ENCODE measurements at regions not wholly inside any gene's neighbourhood (a gene's known extent, or its start where the extent isn't known, plus 50 kb on each side); places are given as distances from the start of the nearest gene placed in this dataset.

DNA sequence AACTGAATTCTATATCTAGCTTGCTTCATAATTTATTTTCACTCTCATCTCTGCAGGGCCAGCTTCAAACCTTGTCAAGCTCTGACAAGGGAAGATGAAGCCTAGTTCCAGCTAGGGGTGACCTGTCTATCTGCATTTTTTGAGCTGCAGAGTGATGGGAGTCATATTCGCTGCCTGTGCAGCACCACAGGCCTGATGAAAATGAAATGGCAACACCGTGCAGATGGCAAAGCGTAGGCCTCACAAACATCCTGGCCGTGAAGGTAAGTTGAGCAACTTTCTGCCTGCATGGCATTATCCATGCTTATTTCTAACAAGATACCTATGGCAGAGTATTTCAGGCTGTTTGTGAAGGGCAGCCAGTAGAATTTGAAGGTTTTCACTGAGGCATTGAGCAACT lies 86.4 kb upstream of the C1QTNF9B start:
- no peak for DNase-seq (ENCODE audit: low read depth)

DNA sequence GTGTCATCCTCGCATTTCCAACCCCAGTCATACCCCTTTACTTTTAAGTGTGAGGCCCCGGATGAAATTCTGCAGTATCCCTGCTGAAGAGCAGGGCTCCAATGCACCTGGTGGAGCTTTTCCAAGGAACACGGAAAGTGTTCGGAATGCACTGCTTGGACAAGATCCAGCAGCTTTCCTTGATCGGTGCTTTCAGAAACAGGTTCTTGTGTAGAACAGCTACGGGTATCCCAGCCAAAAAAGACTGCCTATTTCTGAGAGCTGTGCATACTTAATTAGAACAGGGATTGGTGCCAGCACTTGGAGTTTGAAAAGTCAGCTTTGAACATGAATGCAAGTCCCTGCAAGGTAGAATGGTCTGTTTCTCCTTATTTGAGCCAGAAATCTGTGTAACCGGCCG lies 87.2 kb upstream of the C1QTNF9B start:
- DNase-seq (ENCODE audit: low read depth), result no peak

DNA sequence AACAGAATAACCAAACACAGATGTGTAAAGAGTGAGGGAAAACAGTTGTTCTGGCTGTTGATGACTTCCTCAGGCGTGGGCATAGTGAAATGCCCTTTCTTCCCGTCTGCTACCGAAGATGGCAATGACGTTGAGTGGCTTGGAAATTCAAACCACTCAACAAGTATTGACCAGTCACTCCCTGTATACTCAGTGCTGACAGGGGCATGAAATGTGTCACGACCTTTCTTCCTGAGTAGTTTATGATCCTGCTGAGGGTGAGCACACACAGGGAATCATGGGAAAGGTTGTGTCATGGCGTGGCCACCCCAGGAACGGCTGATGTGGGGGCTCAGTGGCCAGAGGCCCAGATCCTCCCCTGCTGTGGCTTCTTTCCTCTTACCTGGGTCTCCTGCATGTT lies 87.8 kb upstream of the C1QTNF9B start:
- no peak for DNase-seq (ENCODE audit: low read depth)

DNA sequence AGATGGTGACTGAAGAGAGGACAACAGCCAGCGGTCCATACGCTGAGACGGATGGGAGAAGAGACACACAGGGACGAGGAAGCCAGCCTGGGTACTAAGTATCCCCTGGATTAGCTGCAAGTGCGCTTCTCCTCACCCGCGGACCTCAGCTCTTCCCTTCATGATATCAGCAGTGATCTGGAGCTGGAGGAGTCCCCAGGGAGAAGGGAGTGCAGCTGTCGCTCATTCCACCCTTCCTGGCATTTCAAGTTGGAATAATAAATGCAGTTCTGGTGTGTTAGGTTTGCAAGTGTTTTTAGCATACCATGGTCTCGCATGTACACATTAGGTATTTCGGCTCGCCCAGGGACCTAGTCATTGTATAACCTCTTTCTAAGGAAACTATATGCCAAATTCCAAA lies 88.5 kb upstream of the C1QTNF9B start:
- DNase-seq (ENCODE audit: low read depth), result no peak

DNA sequence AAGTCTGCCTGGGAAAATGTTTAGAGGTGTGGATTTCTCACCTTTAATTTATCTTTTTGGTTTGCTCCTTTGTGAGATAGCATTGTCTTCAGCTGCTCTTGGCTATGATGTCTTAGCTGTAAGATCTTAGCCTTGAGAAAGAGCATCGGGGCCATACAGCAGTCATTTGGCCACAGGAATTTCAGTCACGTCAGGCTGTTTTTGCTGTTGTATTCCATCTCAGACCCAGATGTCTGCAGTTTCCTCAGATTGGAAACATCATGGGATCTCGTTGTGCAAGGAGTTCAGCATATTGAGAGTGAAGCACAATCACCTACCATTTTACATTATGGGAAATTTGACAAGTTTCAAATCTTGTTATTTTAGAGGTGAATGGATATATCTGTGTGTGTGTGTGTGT lies 89.3 kb upstream of the C1QTNF9B start:
- no peak for DNase-seq (ENCODE audit: low read depth)

DNA sequence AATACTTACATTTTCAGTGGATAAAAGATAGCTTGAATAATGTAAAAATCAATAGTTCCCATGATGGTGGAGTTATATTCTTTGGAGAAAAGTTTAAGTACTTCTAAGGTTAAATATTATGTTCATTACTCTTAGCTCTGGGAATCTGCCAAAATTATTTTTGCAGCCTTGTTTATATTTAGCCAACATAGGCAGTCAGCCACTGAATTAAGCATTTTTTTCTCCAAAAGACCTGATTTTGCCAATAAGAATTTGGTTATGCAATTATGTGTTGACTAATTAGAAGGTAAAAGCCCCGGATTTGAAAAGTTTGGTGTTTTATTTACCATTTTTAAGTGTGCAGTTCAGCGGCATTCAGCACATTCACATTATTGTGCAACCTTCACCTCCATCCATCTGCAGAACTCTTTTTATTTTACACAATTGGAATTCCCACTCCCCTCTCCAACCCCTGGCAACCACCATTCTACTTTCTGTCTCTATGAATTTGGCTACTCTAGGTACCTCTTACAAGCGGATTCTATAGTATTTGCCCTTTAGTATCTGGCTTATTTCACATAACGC lies 90.1 kb upstream of the C1QTNF9B start:
- DNase-seq (ENCODE audit: low read depth), result no peak

DNA sequence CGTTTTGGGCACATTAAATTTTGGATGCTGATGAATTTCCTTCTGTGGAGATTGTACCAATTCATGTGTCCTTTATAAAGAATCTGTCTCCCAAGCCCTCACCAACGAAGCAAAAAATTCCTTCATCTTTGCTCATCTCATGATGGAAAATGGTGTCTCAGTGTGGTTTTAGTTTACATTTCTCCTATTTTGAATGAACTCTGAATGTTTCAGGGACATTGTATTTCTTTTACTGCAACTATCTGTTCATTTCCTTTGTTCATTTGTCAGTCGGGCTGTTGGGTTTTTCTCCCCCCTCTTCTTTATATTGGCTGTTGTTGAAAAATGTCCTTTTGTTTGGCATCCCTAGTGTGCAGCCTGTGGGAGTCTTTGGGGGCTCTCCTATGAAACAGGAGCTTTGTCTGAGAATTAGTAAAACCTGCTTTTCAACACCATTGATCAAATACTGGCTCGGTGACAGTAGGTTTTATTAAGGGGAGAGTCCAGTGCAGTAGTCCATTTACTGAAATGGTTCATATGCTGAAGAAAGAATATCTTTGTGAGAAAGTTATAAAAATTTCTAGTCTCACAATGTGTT lies 91.3 kb upstream of the C1QTNF9B start:
- DNase-seq (ENCODE audit: low read depth), result no peak

DNA sequence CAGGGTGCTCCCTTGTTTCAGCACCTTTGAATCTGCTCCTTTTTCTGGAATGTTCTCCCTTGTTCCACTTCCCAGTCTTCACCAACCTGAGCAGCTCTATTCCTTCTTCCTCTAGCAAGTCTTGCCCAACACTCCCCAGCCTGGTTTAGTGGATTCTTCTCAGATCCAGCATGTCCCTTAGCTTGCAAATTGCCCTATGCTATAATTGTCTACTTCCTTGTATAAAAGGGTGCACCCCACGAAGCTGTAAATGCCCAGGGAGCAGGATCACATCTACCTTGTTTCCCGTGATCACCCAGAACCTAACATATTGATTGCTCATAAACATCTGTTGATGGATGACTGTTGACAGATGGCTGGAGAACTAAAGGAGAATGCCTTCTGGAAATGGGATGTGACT lies 93.2 kb upstream of the C1QTNF9B start:
- no peak for DNase-seq (ENCODE audit: low read depth)

DNA sequence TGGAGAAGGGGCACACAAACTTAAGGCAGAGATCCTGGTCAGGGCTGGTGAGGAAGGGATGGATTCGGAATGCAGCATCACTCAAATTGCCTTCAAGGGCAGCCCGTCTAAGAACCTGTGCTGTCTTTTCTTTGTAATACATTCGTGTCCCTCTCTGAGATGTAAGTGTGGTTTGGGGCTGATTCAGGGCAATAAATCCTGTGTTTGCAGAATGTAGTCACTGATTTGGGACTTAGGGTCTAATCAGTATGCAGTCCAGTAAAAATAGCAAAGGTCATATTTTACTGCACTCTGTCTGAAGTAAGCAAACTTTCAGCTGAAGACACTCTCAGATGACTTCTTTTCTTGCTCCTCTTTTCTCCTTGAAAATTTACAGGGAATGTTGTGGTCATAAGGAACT lies 93.8 kb upstream of the C1QTNF9B start:
- DNase-seq (ENCODE audit: low read depth), result no peak

DNA sequence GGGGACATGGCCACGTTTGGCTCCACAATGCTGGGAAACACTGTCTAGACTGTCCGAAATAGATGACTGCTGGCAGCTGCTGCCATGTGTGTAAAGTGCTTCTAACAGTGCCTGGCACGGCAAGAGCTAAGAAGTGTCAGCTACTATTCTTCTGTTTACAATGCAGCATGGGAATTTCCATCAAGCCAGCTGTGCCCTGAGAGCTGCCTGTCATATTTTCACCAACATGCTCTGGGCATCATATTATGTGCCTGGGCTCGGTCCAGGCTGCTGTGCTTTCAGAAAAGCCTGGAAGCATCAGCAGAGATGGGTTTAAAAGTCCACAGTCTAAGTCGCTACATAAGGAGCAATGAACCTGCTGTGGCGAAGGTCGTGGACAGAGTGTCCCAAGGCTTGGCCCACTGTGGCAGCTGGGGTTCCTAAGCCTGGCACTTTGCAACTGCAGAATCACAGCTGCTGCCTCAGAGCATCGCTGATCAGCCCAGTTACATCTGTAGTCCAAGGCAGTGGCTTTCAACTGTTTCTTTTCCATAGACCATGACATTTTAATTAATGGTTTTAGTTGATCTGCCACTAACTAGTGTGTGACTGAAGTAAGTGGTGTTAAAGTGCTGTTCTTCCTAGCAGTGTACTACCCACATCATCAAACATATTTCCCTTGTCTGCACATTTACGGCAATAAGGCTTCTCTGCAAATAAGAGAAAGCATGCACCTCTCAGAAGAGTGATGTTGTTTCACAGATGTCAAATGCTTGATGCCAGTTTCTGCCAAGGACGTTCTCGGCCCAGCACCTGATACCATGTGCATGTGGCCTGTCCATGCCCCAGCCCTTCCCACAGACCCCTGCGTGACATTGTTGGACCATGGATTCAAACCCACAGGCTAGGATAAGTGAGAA lies 95.7 kb upstream of the C1QTNF9B start:
- DNase-seq (ENCODE audit: low read depth), result no peak

DNA sequence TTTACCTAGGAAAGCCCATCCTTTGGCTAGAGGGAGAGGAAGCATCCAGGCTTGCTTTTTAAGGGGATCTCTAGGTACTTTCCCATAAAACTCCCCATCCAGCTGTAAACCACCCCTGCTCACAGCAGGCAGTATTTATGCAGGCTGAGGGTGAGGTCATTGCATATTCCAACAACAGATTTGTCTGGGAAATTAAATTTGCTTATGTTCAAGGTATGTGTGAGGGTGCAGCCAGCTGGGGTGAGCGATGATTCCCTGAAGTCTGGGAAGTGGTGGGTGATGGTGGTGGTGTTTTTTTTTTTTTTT lies 96.3 kb upstream of the C1QTNF9B start:
- peak; percentile 30 for DNase-seq (ENCODE audit: low read depth)

DNA sequence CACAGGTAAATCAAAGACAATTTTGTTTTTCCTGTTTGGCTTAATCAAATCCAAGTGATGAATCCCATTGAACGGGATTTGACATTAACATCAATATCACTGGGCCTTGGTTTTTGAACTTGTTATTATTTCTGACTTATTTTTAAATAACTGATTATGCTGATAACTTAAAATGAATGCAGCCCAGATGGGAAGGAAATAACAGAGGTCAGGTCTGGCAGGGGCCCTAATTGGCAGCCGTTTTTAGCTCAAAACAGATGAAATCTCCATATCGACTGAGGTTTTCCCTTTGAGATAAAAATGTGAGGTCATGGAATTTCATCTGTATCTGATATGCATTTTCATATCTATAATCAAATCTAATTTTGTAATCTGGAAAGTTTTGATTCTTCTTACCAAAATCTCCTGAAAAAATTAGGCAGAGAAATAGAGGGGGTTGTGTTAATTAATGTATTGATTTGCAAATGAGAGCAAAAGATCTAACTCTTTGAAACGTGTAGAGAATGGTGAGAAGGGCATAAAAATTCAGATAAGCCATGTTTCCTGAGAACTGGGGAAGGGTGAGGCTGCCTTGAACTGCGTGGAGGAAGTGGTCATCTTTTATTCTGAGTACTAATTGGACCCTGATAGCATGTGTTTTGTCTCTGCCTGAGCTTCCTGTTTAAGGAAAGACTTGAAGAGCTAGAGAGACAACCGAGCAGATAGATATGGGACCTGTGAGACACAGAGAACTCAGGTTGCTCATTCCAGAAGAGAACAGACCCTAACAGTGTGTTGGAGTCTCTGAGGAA lies 98.2 kb upstream of the C1QTNF9B start:
- DNase-seq (ENCODE audit: low read depth), result no peak

DNA sequence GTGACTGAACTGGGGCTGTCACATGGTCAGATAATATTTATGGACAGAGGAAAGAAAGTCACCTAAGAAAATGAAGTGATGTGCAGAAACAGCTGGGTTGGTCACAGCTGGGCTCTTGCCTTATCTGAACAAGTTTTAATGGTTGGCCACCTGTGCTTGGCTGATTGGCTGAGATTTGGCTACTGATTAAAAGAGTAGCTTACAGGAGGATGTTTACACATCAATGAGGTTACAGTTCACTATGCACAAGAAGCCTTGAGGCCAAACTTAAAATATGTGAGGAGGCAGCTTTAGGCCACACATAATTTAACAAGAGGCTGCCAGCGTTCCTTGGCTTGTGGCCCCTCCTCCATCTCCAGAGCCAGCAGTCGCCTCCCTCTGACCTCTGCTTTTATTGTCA lies 99.2 kb upstream of the C1QTNF9B start:
- no peak for DNase-seq (ENCODE audit: low read depth)

DNA sequence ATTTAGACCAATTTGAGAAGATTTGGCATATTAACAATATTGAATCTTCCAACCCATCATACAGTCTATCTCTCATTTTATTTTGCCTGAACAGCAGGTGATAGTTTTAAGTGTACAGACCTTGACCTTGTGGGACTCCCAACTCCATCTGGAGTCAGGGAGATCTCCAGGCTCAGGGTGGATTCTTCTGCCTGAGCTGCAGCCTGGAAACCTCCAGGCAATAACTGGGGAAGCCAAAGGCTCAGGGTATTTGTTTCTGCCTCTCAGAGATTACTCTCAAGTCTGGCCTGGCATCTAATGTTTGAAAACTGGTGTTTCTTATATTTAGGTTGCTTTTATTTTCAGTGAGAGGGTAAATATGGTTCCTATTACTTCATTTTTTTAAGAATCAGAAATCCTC lies 102.1 kb upstream of the C1QTNF9B start:
- DNase-seq (ENCODE audit: low read depth), result no peak

DNA sequence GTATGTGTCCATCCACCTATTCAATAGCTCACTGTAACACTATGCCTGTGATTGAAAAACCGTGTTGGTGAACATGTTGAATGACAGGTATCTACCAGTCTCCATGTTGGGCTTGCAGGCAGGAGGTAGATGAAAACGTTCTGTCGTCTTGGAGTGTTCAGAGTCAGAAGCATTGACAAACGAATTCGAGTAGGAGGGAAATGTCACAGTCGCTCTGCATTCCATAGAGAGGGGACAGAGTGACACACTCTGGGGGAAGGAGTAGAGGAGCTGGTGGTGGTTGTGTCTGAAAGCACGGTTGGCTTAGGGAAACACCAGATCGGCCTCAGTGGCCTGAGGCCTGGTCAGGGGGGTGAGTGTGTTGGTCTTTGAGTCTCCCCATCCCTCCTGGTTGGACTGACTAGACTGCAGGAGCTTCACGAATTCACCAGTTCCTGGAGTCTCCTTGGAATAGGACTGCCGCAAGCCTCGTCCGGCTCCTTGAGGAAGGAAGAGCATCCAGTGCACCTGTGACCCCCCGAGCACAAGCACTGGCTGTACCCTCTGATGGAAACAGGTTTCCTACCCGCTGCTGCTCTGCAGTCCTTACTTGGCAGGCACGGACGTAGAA lies 105.0 kb upstream of the C1QTNF9B start:
- no peak for DNase-seq (ENCODE audit: low read depth)

DNA sequence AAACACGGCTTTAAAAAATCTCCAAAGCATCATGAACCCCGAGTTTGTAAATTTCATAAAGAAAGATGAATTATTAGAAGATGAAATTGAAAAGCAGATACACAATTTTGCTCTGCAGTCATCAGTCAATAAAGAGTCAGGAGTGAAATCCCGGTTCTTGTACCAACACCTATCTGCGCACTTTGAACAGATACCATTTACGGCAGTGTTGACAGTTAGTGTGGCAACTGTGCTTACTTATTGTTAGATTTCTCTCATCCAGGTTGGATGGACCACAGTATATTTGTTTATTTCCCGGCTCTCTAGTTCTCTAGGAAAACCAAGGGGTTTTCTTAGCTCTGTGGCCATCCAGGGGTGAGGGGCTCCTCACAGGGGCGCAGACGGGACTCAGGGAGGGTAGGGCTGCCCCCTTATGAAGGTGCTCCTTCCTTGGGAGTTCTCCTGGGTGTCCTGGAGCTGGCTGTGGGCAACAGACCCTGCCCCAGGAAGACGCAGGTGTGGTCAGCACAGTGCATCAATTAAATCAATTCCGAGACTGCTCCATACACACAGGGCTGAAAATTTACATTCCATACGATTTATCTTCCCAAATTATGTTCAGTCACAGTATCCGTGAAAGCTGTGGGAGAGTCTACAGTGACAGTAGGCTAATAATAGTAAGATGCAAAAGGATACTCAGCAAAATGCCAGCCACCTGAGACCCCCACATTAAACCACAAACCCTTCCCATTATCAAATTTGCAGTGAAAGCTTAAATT lies 107.0 kb upstream of the C1QTNF9B start:
- DNase-seq (ENCODE audit: low read depth), result no peak

DNA sequence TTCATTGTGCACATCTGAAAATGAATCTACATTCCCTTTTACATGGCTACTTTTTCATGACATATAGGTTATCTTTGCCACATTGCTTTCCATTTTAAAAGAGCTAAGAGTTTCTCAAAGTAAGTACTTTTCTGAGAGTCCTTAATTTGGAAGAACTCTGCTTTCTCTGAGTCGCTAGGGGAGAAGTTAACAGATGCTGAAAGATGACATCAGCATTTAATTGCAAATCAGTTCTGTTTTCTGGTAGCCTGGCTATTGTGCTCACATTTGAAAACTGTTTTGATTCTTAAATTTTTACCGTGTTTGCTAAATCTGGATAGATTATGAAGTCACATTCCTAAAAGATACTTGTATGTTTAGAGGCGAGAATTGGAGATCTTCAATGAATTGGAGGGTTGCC lies 107.7 kb upstream of the C1QTNF9B start:
- no peak for DNase-seq (ENCODE audit: low read depth)

DNA sequence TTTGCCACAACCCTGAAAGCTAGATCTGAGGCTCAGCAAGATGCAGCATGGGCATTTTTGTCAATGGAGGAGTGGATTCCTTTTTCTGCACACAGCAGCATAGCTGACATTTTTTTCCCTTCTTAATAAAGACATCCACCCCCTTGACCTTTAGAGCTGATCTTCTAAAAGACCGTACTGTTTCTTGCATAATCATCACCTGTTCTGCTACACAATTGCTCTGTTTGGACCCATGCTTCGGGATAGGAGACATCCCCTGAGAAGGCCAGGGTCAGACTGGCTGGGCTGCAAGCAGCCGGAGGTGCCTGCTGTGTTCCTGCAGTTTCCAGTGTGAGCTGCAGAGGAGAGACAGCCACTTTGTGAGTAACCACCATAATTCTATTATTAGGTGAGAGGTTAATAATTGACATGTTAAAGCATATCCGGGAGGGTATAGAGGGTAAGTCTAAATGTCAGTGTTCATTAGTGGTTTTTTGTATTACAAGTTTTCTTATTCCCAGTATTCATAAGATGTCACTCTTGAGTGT lies 108.5 kb upstream of the C1QTNF9B start:
- DNase-seq (ENCODE audit: low read depth), result no peak

DNA sequence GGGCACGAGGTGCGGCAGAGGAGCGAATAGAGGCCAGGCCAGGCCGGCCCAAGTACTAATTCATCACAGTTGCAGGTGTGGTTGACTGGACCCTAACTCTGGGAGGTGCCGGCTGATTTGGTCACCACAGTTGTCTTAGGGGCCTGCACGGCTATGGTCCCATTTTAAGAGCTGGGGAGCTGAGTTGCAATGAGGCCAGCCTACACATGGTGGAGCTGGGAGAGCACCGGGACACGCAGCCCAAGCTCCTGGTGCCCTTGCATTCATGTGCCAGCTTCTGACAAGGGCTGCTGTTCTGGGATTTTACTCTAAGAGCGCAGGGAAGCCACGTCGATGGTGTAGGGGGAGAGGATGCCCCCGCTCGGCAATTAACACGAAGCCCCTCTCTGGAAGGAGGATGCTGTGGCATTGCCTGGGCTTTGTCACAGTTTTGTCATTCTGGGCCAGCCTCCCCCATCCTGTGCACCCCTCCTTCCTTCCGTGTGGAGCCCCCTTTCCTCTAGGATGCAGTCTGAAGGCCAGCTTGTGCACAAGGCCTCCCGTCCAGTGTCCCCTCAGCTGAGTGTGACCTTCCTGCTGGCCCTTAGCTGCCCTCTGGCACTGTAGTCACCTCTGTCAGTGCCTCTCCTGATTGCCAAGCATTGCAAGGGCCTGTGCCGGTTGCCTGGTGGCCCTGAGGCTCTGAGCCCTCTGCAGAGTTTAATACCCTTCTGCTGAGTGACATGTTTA lies 109.4 kb upstream of the C1QTNF9B start:
- DNase-seq (ENCODE audit: low read depth), result no peak

DNA sequence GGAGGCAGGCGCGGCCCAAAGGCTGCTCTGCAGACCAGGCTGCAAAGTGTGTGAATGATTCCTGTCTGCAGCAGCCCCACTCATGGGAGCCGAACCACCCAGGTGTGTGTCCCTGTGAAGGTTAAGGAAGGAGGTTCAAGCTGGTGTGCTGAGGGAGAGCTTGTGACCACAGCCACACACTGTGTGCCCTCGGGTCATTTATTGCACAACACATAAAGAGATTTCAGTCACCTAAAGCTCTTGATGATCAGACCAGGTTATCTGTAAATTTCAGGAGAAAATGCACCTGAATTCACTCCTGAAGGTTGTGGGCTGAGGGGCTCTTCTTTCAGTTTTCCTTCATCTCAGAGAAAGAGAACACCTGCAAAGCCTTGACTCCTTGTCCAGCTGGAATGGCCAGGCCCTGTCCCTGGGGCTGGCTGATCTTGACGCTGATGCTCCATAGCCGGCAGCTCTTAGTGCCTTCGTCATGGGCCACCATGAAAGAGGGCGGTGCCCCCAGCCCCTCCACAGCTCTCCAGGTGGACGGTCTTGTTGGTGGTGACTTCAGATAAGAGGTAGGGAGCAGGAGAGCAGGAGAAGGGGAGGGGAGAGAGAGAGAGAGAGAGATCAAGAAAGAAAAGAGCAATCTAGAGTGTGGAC lies 110.8 kb upstream of the C1QTNF9B start:
- DNase-seq (ENCODE audit: low read depth), result no peak

Measured in Daoy (cell line).